Heart left ventricle (tissue), 13 donors: ENCODE measurements at regions not wholly inside any gene's neighbourhood (a gene's known extent, or its start where the extent isn't known, plus 50 kb on each side); places are given as distances from the start of the nearest gene placed in this dataset.

Experiments
- CTCF ChIP-seq, 12 donors: fragments of 200-600 bp; sonication (generic) in 4 of 12; IDR thresholded peaks; one replicate each; pipeline versions ENCODE4 v1.5.0 to v1.8.0; 2018 to 2022; ENCODE audit warnings: antibody characterized with exemption in 12 of 12, mild to moderate bottlenecking in 5 of 12
- POLR2A ChIP-seq, 2 donors: fragments of 450-650 bp; IDR thresholded peaks; one replicate each; pipeline ENCODE4 v1.6.1; 2017; ENCODE audit warnings: antibody characterized with exemption in 2 of 2, mild to moderate bottlenecking in 2 of 2, moderate library complexity in 2 of 2
- donor health status: ischemic (EF 13 %, LVEDD 7.1; RV severe dilation, severe dysfunction).
- donor health status: DM: no; HTN: yes; CAD: no.
- donor health status: DM: no; HTN: no; CAD: no.
- donor health status: ischemic (EF 25% LVEDD 6.9; RV normal size, moderate dysfunction).
- donor health status: ischemic (EF 25% LVEDD 5.7; RV mildly dilated, moderate dysfunction).
- donor health status: ischemic (EF 35%, LVEDD 5.7; RV mildly dilated, moderate dysfunction).
- donor health status: nonischemic (EF 11% LVEDD 7.7; RV severe dilation, severe dysfunction).
- donor health status: DM: yes; HTN: yes; CAD: no.
- donor health status: PGD.
- donor health status: ischemic (EF 29% LVEDD 5.4; RV normal size, mild dysfunction).
- donor health status: nonischemic (EF 23%, LVEDD 6.1; RV moderate dilation, normal function).

DNA sequence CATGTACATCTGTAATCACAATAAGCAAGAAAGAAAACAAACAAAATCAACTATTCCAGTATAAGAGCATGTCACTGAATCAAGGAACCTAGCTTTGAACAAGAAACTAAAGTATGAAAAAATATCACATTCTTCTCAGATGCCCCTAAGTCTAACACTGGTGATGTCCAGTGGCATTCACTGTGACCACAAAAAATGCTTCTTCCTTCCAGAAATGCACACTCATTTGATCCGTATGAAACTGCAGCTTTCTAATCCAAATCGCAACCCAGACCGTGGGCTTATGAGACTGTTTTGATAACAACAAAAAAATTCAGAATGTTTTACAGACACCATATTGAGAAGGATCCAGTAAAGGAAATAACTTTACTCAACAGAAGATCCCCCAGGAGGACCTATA is 320.1 kb upstream of the TARS1 start:
- TF ChIP-seq CTCF (IDR thresholded peaks at IDR 0.05) (no peak), POLR2A (IDR thresholded peaks at IDR 0.05) (no peak)
